ENCODE measurements at regions not wholly inside any gene's neighbourhood (a gene's known extent, or its start where the extent isn't known, plus 50 kb on each side); places are given as distances from the start of the nearest gene placed in this dataset.

GRCh38 chr15:31434588-31435260 is 108.1 kb downstream of the KLF13 start (continued):
- TF ChIP-seq E4F1 (IDR thresholded peaks at IDR 0.05; ENCODE audit: borderline replicate concordance, partially characterized antibody) (no peak), ATF3 (IDR thresholded peaks at IDR 0.05; ENCODE audit: borderline replicate concordance, extremely low read depth, low read depth, low read length) (no peak), IRF5 (IDR thresholded peaks at IDR 0.05; ENCODE audit: borderline replicate concordance) (no peak), ATF7 (IDR thresholded peaks at IDR 0.05; ENCODE audit: low read depth) (peak; percentile 29; the same call in 1 of the 2 replicates), SREBF2 (IDR thresholded peaks at IDR 0.05; ENCODE audit: low read length) (no peak), BCL11A (IDR thresholded peaks at IDR 0.05; ENCODE audit: low read depth, low read length) (peak; percentile 59; the same call in 1 of the 2 replicates), JUNB (IDR thresholded peaks at IDR 0.05) (no peak; the same call in 1 of the 2 replicates), RELB (IDR thresholded peaks at IDR 0.05; ENCODE audit: low read depth) (no peak; the same call in 1 of the 2 replicates), BCLAF1 (IDR thresholded peaks at IDR 0.05) (no peak), ZNF217 (IDR thresholded peaks at IDR 0.05) (no peak), ZBTB40 (IDR thresholded peaks at IDR 0.05; ENCODE audit: borderline replicate concordance) (peak; percentile 33; the same call in 1 of the 2 replicates), NBN (IDR thresholded peaks at IDR 0.05) (0 out of 2 replicates have a peak, but pooled peaks have one; percentile 13), SKIL (IDR thresholded peaks at IDR 0.05; ENCODE audit: low read depth, poor library complexity, severe bottlenecking) (peak; percentile 66)

All from GM12878 (cell line).